ENCODE measurements at regions not wholly inside any gene's neighbourhood (a gene's known extent, or its start where the extent isn't known, plus 50 kb on each side); places are given as distances from the start of the nearest gene placed in this dataset.
"Not testable (repeated sequence)": the region's sequence is repeated elsewhere in the genome, so short reads cannot be mapped to it uniquely, and the experiment has no call there.

DNA sequence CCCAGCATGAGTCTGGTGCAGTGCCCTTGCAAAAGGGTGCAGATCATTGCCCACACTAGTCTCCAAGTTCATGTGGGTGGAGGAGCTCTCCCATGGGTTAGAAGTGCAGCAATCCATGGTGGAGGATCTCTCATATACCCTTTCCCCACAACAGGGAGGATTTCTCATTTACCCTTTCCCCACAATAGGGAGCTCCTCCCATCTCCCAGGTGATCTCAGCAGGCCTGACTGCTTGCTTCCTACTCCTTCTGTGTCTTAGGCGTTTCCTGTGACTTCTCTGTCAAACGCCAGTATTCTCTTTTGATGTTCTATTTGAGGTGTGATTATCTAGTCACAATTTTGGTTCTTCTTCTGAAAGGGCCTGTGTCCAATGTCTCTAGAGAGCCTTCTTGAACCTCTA is 133.8 kb upstream of the RFX3 start:
- DNase-seq (ENCODE audit: low spot score), result no peak

- no peak for DNase-seq (ENCODE audit: low spot score)
These were observed 133.2 kb upstream of the RFX3 start for GRCh38 chr9:3658964-3659363.

DNA sequence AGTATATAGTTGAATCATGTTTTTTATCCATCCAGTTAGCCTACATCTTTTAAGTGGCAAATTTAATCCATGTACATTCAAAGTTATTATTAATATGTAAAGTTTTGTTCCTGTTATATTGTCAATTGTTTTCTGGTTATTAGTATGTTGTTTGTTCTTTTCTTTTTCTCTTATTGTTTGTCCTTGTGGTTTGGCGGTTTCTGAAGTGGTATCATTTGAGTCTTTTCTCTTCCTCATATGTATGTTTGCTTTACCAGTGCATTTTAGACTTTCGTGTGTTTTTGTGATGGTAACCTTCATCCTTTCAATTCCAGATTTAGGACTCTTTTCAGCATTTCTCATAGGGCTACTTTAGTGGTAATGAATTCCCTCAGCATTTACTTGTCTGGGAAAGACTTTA is 130.4 kb upstream of the RFX3 start:
- no peak for DNase-seq (ENCODE audit: low spot score)

DNA sequence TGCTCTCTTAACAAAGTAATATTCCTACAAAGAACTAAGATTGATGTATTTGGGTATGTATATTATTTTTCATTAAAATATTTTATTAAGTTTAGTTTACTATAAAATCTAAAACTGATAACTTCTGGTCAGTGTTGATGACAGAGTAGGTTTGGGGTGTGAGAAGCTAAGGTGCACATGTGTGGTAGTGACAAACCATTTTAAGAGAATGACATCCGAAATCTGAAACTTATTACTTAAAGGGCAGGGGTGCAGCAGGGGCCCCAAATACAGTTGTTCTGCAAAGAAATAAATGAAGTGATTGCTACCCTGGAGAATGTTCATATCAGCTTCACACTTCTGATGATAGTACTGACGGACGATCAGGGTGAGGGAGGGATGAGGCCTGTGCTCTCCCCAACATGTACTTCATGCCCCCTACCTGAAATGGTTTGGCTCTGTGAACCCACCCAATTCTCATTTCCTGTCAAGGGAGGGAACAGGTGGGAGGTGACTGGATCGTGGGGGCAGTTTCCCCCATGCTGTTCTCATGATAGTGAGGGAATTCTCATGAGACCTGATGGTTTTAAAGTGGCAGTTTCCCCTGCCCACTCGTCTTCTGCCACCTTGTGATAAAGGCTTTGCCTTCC is 125.3 kb upstream of the RFX3 start:
- no peak for DNase-seq (ENCODE audit: low spot score)

DNA sequence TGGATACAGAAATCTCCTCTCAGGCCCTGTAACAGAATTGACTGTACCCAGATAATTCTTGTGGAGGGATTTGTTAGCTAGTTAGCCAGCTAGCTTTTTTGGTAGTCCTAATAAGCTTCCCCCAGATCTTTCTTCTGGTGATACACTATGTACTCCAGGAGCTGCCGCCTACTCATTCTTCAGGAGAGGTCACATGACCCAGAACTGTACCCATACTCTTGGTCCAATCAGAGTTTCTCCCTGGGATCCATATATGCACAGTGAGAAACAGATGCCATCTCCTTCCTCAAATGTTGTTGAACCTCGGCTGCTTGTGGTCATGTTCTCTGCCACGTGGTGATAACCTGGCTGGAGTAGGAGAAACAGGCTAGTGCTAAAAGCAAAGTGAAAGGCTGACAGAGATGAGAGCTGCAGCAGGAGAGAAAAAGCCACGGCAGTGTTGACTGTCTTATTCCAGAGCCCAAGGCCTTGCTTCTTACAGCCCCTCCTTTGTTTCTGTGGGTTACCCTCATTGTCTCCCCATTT is 123.0 kb upstream of the RFX3 start:
- DNase-seq (ENCODE audit: low spot score), result no peak

DNA sequence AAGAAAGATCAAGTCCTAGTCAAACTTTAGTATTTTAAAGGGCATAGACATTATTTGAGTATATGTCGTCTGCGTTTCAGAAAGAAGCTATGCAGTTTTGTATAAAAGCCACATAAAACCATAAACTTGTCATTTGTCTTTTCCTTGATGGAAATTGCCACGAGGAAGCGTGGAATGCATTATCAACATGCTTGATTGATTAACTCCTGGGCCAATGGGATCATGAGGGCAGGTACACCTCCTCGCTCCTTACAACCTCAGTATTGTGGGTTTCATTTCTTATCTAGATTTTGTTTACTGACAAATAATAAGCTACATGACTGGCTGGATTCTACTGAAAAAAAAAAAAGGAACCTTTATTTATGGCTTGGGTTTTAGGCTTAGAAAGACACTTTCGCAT is 122.5 kb upstream of the RFX3 start:
- DNase-seq (ENCODE audit: low spot score), result no peak

GRCh38 chr9:3647652-3648051 is 121.9 kb upstream of the RFX3 start:
- DNase-seq (ENCODE audit: low spot score), result no peak

- DNase-seq (ENCODE audit: low spot score), result no peak
These were observed 120.4 kb upstream of the RFX3 start for GRCh38 chr9:3646226-3646625.

GRCh38 chr9:3642075-3642474 is 116.3 kb upstream of the RFX3 start:
- not testable (repeated sequence) for DNase-seq (ENCODE audit: low spot score)

DNA sequence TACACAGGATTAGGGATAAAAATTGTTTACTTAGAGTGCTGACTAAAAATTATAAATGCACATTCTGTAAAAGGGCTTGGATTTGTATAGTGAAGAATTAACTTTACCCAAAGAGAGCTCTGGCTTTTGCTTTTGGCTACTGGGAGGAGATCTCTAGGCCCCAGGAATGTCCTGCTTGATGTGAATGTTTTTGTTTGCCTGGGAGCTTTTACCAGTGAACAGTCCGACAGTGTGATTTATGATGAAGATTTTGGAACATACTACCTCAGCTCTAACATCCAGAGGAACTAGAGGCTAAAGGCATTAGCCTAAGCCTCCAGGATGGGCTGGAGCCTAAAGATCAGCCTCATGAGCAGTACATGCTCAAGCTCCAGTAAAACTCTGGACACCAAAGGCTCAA is 103.7 kb upstream of the RFX3 start:
- no peak for DNase-seq (ENCODE audit: low spot score)

DNA sequence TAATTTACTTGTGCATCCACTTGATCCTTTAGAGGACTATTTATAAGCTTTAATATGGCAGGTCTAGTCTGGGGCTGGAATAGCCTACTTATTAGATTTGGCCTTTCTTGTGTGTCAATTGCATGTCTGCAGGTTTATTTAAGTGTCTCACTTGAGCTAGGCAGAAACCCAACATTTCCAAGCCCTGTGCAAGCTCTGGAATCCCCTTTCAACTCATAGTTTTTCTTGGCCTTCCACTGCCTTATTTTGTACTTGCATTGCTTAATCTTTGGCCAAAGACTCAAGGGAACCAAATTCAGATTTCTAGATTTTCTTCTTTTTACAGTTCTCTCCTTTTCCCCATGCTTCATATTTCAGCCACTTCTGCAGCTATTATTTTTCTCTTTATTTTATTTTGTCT is 102.4 kb upstream of the RFX3 start:
- DNase-seq (ENCODE audit: low spot score), result no peak

- DNase-seq (ENCODE audit: low spot score), result no peak
These were observed 82.2 kb upstream of the RFX3 start for GRCh38 chr9:3608011-3608410.

GRCh38 chr9:3600672-3601071 is 74.9 kb upstream of the RFX3 start:
- no peak for DNase-seq (ENCODE audit: low spot score)

- DNase-seq (ENCODE audit: low spot score), result no peak
These were observed 72.0 kb upstream of the RFX3 start for GRCh38 chr9:3597792-3598191.

DNA sequence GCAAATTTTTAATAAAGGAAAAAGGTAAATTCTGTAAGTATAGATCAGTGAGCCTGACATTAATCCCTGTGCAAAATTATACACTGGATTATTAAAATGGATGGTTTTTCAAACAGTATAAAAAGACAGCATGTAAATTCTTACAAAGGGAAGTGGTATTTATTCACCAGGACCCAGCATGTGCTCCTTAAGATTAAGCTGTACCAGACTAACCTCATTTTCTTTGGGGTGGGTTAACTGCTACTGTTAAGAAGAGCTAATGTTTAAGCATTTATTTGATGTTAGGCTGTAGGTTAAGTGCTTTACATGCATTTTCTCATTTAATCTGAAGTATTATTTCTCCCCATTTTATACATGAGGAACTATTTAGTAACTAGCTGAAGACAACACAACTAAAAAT is 60.3 kb upstream of the RFX3 start:
- no peak for DNase-seq (ENCODE audit: low spot score)

GRCh38 chr9:3585606-3586005 is 59.8 kb upstream of the RFX3 start:
- DNase-seq (ENCODE audit: low spot score), result no peak

DNA sequence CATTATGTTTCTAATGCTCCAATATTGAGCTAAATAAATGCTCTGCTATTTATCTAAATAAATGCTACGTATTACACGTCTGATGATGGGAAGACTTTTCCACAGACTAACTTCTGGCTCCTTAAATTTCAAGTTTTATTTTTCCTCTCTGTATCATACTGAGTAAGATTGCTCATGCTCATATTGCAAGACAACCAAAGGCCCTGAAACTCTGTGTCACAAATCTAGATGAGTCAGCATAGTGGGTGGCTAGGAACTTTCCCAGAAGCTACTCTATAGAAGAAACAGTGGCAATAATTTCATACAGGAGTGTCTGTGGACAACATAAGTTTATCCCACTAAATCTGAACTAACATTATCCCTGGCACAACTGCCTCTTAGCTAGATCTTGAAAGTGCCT is 53.0 kb upstream of the RFX3 start:
- no peak for DNase-seq (ENCODE audit: low spot score)

DNA sequence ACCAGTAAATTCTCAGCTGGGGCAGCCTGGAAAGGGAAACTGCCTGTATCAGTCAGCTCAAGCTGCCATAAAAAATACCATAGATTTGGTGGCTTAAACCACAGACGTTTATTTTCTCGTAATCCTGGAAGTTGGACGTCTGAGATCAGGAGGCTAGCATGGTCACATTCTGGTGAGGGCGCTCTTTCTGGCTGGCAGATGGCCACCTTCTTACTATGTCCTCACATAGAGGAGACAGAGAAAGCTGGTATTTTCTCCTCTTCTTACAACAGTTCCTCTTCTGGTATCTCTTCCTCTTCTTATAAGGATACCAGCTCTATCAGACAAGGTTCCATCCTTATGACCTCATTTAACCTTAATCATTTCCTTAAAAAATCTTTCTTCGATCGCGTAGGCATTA is 50.5 kb upstream of the RFX3 start:
- DNase-seq (ENCODE audit: low spot score), result no peak

- no peak for DNase-seq (ENCODE audit: low spot score)
These were observed 50.0 kb upstream of the RFX3 start for GRCh38 chr9:3575821-3576220.

All from hematopoietic multipotent progenitor cell treated with erythropoietin and hydrocortisone succinate and interleukin-3 and kit ligand, for 15 days (in vitro differentiated cells).